PC-9 (cell line): ENCODE measurements at regions not wholly inside any gene's neighbourhood (a gene's known extent, or its start where the extent isn't known, plus 50 kb on each side); places are given as distances from the start of the nearest gene placed in this dataset.

ENCODE experiments used
- CTCF ChIP-seq: fragments of 200-600 bp; sonication (generic); conservative IDR thresholded peaks from 2 replicates; pipeline ENCODE4 v1.6.1; 2017; ENCODE audit warnings: mixed run types, antibody characterized with exemption, mild to moderate bottlenecking, moderate library complexity
- EZH2 ChIP-seq: fragments of 200-600 bp; sonication (generic); IDR thresholded peaks from 2 replicates; pipeline ENCODE4 v1.8.0; 2017; ENCODE audit warnings: antibody characterized with exemption, low read depth

- TF ChIP-seq CTCF (no peak), EZH2 (no peak)
Measured at GRCh38 chr4:15374656-15375055, 53.2 kb upstream of the C1QTNF7 start.
